ENCODE measurements at regions not wholly inside any gene's neighbourhood (a gene's known extent, or its start where the extent isn't known, plus 50 kb on each side); places are given as distances from the start of the nearest gene placed in this dataset.

DNA sequence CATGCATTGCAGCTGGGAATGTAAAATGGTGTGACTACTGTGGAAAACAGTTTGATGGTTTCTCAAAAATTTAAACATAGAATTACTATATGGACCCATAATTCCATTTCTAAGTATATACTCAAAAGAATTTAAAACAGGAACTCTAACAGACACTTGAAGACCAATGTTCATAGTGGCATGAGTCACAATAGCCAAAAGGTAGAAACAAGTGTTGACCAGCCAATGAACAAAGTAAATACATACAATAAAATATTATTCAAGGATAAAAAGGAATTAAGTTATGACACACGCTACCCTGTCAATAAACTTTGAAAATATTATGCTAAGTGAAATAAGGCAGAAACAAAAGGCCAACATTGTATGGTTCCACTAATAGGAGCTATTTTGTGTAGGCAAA is 357.4 kb upstream of the IL12A start:
- DNase-seq = no peak

DNA sequence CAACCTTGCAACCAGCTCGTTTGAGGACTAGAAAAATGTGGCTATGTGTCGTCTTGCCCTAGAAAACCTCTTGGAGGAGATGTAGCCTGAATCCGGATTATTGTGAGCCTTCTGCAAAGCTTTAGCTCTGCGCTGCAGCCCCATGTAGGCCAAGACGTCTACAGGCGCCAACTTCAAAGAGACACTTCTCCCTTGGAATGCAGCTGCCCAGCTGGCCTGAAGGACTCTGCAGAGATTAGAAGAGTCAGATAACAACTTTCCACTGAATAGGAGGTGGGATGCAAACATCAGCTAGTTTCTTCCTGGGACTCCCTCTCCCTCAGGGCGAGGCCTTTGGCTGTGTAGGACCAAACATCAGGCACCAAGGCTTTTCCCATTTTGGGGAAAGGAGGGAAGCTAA is 356.5 kb upstream of the IL12A start:
- DNase-seq = no peak

DNA sequence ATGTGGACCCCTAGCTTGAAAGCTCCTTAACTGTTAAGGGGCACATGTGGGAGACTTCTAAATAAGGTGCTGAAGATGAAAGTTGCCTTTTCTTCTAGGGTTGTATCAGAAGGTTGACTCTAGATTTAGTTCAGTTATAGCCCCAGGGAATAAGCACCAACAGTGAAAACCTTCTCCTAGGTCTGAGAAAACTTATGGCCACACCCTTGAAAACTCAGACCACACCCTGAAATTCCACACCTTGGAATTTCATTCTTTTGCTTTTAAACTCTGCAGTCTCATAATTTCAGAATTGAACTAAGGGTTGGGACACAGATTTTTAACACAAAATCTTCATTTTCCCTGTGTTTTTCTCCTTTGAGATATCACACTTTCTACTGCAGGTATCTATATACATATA is 355.8 kb upstream of the IL12A start:
- DNase-seq = no peak

DNA sequence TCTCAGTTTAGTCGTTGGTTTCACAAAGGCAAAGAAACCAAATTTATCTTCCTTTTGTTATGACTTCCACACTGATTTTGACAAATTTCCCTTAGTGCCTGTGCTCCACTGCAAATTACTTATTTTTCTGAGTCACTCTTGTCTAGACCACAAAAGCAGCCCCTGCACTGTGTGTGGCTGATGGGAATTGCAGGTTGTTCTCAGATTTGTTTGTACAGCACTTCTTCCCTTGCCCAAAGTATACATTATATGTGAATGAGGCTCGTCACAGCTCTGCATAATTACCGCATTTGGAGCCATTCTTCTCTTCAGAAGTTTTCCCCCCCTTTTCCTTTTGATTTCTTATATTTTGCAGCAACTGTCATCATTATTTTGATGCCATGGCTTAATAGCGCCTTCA is 354.2 kb upstream of the IL12A start:
- DNase-seq = no peak

DNA sequence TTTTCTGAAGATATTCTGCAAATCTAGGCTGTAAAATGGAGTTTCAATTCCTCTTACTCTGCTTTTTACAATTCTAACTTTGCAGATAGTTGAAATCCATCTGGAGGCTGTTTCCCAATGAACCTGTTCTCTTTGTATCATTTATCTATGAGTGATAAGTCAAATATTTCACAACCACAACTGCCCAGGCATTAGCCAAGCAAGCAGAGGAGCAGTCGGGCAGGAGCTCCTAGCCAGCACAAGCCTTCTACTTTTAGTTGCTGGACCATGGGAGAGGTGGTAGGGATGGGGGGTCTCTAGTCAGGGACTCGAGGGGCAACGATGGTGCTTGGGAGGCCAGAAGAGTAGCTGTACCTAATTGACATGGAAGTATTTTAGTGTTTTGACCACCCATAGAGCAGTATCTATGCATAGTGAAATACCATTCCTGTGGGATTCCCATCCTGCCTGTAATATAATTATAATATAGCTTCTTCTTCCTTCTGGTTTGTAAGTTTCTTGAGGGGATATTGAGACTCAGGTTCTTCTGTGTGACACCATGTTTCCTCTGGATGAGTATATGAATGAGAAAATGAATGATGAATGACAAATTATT is 353.5 kb upstream of the IL12A start:
- DNase-seq = no peak

DNA sequence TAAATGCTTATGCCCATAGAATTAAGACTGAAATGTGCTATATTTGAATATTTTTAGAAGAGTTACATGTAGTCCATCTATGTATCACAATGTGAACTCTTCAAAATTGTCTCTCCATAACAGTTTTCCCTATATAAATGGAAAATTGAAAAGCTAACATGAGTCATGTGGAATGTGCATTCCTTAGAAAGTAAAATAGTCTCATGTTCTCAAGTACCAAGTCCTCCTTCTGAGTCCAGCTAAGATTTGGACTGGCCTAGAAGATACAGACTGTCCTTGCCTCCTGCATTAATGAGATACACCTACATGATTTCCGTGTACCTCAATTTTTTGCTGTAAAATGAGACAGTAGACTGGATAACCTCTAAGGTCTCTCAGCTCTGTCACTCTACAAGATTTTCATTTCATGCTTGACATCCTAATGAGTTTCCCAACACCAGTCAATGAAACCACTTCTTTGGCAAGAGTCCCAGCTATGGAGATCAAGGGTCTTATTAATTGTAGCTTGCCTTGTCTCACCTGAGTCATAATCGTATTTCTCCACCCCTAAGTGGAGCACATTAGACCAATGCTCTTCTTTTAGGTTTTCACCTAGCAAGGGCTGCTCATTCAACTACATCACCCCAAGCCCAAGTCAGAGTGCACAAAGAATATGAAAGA is 350.6 kb upstream of the IL12A start:
- no peak for DNase-seq

DNA sequence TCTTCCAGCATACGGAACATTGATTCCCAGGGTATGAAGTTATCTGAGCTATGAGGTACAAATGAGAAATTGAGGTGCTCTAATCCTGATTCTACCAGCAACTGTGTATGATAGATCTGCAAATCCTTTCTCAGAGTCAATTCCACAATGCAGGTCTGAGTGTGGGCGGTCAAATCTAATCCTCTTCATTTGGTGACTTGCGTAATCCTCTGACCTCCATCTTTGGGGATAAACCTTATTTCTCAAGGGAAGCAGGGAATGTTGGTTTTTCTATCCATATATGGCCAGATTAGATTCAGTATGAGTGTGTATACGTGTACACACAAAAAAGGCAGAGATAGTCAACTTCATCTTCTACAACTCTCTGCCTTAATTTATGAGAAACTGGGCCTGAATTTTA is 348.4 kb upstream of the IL12A start:
- DNase-seq = no peak

DNA sequence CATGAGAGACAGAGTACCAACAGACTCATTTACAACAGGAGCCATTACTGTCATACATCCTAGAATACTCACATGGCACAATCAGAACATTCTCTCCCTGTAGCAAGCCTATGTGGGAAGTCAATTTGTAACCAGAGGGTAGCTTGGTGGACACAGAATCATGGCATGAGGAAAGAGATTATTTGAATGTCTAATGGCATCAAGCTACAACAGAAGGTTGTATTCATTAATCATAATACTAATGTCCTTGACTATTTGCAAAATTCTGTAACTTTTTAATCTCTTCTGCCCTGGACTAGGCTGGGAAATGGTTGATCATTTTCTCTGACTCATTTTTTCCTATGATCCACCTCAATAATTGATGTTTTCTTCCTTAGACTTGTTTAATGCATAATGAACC is 345.2 kb upstream of the IL12A start:
- DNase-seq = no peak

DNA sequence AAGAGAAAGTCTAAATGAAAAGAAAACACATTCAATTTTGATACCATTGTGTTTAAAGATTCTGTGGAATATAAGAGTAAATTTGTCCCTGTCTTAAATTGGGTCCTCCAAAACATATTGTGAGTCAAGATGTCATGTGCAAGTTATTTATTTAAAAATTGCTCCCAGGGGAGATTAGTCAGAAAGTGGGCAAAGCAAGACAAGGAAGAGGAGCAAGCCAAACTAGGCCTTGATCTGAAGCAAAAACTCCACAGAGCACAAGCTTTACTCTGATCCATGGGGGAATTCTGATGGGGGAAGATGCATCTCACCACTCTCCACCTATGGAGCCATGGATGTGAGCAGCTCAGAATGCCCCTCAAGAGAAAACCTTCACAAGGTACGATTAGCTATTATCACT is 342.8 kb upstream of the IL12A start:
- DNase-seq = no peak

DNA sequence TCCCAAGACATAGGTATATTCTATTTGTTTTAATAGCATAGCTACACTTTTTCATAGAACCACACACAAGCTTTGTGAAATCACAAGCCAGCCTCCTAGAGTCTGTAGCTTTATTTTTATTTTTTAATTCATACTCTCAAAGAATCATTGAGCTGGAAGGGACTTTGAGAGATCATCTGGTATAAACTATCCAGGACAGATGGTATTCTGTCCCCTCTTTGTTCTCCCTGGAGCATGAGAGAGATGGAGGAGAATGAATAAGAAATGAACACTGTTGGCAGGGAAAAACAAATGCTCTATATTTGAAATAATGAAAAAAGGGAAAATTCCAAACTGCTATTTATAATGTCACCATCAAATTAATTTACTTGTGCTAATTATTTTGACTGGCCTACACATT is 338.7 kb upstream of the IL12A start:
- peak; percentile 34 for DNase-seq

DNA sequence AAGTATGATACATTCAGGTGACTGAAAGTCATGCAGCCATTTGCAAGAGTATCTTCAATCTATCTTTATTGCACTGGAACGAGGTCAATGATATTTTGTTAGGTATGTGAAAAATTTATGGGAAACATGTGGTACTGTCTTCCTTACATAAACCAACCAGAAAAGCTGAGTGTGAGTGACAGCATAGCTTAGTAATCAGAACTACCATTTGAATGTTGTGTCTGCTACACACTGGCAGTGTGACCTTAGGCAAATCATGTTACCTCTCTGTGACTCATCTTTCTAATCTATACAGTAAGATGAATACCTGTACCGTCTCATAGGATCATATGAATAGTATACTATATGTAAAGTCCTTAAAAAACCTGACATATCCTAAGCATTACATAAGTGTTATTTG is 337.9 kb upstream of the IL12A start:
- no peak for DNase-seq

DNA sequence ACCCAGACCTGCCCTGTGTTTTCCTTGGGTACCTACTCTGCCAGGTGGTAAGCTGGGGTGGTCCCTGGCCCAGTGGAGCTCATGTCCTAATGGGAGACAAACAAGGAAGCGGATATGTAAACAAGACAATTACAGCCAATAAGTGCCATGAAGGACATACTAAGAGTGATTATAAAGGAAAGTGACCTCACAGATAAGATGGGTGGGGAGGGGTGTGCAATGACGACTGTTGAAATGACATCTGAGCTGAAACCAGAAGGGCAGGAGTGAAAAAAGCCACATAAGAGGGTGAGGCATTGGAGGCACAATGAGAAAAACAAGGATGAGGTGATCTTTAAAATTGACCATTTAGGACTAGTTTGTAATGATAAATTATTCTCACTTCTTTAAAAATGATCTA is 336.2 kb upstream of the IL12A start:
- DNase-seq = no peak

DNA sequence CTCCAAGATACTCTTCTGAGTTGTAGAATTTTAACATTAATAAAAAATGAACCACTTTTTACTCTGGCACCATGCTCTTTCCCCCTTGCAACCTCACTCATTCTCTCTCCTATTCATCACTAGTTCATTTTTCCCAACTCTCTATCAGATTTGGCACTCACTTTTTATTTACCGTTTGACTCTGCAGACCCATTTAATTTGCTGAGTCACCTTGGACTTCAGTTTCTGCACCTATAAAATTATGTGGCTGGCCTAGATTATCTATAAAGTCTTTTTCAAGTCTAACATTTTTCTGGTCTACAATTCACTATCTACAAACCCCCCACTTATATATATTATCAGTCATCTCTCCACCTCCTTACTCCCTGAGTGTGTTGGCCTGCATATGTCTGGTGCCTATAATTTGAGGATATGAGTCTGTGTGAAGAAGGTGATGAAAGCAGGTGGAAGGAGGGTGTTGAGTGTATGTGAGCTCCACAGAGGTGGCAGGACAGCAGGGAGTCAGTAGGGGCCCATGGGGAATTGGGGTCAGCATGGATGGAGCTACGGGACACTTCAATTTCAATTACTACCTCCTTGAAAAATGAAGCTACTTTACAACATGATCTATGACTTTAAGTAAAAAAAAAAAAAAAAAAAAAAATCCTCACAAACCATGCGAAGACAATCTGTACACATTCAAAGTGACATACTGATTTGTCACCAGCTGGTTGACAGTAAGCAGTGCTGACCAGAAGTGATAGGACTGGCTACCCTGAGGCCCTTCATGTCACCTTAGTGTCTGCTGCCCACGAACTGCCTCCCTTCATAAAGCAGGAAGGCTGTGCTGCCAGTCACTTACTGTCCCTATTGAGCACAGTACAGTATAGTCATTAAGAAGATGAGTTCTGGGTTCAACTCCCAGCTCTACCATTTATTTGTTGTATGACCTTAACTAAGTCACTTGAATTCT is 334.2 kb upstream of the IL12A start:
- DNase-seq = peak; percentile 29

DNA sequence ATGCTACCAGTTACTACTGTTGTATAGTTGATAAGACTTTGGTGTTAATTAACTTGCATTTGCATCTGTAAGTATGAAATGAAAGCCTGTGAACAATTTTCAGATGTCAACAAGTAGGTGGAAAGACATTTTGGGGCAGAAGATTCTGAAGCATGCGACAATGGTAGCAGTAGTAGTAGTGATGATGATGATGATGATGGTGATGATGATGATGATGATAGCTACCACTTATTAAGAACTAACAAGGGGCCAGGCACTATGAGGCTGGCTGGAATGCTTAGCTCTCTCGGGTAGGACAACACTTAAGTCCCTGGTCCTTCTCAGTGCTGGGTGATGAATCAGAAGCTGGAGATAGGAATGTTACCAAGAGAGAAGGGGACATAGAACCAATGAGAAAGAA is 333.4 kb upstream of the IL12A start:
- DNase-seq = no peak

DNA sequence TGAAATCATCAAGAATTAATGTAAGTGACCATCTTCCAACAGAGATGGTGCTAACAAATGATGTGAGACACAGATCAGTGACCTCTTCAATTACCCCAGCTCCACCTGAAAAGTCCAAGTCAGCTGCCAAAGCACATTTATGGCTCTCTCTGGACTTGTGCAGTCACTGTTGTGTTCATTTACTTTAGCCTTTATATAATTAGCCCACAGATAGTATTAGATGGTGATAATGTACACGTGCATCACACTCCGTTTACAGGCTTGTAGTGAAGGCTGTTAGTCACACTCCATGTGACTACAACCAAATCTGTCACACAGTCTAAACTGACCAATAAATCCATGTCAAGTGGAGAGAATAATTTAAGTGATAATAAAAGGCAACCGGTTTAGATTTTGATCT is 331.5 kb upstream of the IL12A start:
- DNase-seq = no peak

DNA sequence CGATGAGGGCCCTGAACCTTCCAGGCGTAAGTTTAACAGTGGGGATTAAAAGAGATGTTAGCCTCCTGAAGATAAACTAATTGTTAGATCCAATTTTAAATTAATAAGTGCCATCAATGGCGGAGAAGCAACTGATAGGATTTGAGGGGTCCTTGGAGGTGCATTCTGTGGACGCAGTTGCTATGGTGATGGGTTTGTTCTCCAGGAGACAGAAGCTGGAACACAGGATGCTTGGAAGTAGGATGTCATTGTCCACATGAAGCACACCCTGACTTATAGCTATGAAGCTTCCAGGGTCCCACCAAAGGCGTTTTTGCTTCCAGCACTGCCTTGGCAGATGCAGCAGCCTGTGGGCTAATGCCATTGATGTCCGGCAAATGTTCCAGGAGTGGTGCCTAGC is 331.0 kb upstream of the IL12A start:
- DNase-seq = no peak

DNA sequence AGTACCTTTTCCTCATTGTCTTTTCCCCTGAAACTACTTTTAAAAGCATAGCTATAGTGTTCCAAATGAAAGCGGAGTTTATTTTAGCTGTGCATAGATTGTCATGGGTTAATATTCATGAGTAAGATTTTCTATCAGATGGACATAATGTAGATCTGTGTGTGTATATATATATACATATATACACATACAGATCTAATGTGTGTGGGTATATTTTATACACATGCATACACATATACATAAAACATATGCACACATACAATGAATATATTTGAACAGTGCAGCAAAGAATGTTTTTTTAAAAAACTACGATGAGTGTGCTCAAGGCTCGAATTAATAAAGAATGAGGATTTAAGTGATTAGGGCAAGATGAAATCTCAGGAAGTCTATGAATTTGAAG is 328.3 kb upstream of the IL12A start:
- no peak for DNase-seq

DNA sequence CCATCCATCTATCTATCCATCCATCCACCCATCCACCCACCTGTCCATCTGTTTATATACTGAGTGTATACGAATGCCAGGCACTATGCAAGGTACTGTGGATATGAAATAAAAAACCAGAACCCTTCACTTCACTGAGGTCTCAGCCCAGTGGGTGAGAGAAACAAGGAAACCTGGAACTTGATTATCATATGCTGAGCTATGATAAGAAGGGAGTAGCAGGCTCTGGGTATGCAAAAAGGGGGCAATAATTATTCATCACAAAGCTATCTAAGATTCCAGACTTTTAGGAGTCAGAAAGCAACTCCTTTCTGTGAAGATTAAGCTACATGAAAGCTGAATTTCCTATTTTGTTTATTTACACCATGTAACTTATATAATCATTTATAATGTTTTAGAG is 327.7 kb upstream of the IL12A start:
- DNase-seq = no peak

DNA sequence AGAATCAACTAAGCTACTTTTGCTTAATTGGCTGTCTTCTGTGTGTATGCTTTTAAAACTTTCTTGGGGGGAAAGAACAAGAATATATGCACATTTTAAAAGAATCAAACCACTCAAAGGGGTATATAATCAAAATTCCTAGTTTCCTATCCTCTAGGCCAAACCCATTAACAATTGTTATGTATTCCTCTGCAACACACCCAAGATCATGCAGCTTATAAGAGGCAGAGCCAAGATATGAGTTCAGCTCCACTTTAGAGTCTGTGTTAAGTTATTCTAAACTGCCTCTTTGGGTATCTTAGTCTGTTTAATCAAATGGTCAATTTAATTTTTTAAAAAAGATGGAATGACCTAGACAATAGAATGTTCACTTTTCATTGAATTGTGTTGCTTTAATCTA is 326.1 kb upstream of the IL12A start:
- no peak for DNase-seq

DNA sequence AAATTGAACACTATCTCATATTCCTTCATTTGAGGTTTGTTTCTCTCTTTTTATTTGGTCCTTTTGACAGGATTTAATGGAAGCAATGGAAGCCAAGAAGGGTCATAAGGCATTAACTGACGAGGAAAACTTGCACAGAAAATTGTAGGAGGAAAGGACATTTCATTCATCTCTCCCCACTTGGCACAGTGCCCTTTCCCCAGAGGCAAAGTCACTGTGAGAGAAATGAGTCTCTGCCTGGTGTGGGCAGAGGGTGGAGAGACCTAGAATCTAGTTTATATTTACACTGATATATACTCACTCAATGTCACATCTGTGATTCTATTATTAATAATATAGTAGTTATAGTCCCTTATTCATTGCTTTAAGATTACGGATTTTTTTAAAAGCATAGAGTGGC is 324.6 kb upstream of the IL12A start:
- no peak for DNase-seq

DNA sequence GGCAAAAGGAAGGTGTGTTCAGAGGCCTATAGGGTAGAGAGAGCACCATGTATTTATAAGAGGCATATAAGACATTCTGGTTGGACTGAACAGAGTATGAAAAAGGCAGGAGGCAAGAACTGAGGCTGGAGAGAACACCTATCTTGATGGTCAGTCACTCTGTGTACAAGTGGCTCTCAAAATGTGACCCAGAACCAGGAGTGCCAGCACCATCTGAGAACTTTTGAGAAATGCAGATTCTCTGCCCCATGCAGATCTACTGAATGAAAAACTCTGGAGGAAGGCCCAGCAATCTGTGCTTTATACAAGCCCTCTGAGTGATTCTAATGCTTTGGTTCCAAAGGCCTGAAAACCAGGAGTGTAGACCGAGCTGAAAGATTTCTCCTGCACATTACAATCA is 324.0 kb upstream of the IL12A start:
- DNase-seq = no peak

DNA sequence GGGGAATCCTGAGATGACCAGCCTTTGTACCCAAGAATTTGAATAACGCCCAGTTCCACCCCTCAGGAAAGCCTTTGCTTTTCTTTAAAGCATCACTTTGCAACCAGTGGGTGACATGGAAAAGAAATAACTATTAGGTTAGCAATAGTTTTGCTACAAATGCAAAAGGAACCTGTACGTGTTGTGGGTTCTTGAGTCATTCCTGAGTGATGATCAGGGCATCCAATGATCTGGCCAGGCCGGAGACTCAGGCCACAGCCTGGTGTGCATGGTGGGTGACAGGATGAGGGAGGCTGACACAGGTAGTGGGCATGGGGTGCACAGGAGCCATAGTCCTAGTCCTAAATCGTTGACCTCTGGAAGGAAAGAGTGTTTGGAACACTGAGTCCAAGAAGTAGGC is 321.4 kb upstream of the IL12A start:
- DNase-seq = no peak

DNA sequence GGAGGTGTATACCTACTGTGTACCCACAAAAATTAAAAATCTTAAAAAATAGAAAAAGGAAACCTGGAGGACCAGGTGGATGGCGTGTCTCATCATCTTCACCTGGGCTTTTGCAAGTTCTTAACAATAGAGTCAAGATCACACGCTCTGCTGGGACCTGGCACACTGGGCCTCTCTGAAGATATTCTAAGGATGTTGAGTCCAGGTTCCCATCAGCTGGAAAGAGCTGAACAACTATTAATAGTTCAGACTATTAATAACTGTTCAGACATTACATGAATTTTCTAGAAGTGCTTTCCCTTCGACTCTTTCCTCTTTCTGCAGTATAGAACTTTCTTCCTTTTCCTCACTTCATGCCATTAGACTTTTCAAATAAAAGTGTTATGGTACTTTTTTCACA is 320.2 kb upstream of the IL12A start:
- DNase-seq = no peak

DNA sequence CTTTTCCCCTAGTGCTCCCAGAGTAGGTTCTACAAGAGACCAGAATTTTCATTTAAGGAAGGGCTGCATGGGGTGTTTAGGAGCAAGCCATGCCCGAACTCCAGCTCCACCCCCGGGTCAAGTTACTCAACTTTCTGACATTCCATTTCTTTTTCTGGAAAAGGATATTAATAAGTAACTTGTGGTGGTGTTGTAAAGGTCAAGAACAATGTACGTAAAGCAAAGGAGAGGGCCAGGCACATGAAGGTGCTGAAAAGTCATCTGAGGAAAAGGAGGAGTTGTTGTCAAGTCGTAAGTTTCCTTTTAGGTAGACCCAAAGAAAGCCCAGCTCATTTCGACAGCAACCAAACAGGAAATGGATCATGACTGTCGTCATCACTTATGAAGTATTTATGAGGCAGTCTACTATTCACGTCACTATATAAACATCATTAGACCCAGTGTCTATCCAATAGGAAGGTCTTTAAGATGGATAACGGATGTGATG is 319.6 kb upstream of the IL12A start:
- no peak for DNase-seq

Data from eye (tissue), 1 donor.